ENCODE measurements at regions not wholly inside any gene's neighbourhood (a gene's known extent, or its start where the extent isn't known, plus 50 kb on each side); places are given as distances from the start of the nearest gene placed in this dataset.

DNA sequence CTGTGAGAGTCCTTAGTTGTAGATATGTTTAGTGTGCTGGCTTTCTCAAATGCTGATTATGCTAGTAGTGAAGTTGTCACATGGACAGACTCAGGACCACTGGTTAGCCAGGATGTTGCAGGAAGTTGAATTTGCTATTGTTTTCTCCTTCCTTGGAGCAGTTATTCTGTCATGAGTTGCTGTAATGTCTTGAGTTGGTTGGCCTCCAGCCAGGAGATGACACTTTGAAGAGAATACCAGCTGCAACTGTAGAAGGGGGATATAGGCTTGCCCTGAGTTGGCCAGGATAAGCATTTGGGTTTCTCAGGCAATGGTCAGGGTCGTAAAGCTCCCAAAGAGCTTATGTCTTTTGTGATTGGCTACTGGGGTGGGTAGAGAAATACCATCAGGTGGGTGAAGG, 206.7 kb downstream of the ZNF621 start:
- TF ChIP-seq EZH2 (IDR thresholded peaks at IDR 0.05; ENCODE audit: insufficient read depth, poor library complexity, severe bottlenecking) (no peak), EZH2phosphoT487 (IDR thresholded peaks at IDR 0.05; ENCODE audit: insufficient read depth, low read depth) (no peak)
